ENCODE measurements at regions not wholly inside any gene's neighbourhood (a gene's known extent, or its start where the extent isn't known, plus 50 kb on each side); places are given as distances from the start of the nearest gene placed in this dataset.

DNA sequence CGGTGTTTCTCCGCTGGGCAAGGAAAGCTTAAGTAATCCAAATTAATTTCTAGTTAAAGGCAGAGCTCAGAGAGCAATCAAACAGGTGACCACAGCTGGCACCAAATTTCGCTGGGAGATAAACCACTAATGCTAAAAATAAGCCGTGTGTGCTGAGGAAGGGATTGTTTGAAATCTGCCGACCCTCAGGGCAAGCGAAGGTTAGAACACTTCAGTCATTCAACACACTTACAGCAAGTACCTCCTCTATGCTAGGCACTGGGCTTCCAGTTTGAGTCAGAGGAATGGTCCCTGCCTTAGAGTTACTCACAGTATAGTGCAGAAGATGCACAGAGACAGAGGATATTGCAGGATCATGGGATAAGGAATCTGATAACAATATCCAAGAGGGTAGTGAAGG, 467.9 kb upstream of the PODXL start:
- TF ChIP-seq, protein P1, sequence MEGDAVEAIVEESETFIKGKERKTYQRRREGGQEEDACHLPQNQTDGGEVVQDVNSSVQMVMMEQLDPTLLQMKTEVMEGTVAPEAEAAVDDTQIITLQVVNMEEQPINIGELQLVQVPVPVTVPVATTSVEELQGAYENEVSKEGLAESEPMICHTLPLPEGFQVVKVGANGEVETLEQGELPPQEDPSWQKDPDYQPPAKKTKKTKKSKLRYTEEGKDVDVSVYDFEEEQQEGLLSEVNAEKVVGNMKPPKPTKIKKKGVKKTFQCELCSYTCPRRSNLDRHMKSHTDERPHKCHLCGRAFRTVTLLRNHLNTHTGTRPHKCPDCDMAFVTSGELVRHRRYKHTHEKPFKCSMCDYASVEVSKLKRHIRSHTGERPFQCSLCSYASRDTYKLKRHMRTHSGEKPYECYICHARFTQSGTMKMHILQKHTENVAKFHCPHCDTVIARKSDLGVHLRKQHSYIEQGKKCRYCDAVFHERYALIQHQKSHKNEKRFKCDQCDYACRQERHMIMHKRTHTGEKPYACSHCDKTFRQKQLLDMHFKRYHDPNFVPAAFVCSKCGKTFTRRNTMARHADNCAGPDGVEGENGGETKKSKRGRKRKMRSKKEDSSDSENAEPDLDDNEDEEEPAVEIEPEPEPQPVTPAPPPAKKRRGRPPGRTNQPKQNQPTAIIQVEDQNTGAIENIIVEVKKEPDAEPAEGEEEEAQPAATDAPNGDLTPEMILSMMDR (IDR thresholded peaks at IDR 0.05), result no peak
- TF ChIP-seq EZH2 (IDR thresholded peaks at IDR 0.05; ENCODE audit: borderline replicate concordance, insufficient read depth, low read depth, low read length, poor library complexity, severe bottlenecking), result no peak
